HG02852 (cell line): ENCODE measurements at regions not wholly inside any gene's neighbourhood (a gene's known extent, or its start where the extent isn't known, plus 50 kb on each side); places are given as distances from the start of the nearest gene placed in this dataset.

Source experiments
- ATAC-seq: cut with Tn5 transposase; IDR thresholded peaks from one replicate; pipeline ENCODE4 v1.9.1; 2021; ENCODE audit warnings: mild to moderate bottlenecking, moderate library complexity; ENCODE audit not compliant: unreplicated experiment

DNA sequence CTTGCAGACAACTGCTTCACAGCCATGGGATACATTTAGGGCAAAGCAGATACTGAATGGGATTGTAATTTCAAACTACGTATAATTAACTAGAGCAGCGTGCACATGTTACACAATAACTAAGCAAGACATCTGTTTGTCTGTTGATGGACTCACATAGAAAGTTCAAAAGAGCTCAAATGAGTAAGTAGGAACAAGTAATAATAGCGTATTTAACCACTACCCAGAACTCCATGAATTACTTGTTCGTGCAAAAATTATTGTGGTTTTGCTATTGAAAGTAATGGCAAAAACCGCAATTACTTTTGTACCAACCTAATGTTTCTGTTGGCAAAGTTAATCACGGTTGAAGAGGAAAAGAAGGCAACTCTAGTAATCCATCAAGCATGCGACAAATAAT, 825.4 kb downstream of the PCDH18 start:
- no peak for ATAC-seq

DNA sequence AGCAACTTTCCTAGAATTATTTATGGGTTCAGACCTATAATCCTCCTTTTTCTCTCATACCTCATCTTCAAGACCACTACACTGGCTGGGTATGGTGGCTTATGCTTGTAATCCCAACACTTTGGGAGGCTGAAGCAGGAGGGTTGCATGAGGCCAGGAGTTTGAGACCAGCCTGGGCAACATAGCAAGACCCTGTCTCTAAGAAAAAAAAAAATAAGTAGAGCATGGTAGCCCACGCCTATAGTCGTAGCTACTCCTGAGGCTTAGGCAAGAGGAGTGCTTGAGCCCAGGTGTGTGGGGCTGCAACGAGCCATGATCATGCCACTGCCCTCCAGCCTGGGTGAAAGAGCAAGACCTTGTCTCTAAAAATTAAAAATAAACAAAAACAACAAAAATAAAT, 832.4 kb downstream of the PCDH18 start:
- no peak for ATAC-seq

DNA sequence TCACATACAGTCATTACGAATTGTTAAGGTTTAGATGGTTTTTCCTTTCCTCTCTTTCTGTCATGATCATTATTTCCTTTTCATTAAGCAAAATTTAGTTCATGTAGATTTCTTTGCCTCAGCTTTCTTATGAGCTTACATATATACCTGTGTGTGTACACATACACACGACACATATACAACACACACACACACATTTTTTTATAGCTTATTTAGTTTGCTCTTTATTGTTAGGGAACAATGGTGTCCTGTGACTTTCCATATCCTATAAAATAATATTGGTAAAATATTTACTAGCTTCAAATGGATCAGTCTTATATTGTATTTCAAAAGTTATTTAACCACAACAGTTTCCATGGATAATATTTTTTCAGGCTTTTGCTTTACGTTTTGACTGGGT, 840.7 kb downstream of the PCDH18 start:
- no peak for ATAC-seq

DNA sequence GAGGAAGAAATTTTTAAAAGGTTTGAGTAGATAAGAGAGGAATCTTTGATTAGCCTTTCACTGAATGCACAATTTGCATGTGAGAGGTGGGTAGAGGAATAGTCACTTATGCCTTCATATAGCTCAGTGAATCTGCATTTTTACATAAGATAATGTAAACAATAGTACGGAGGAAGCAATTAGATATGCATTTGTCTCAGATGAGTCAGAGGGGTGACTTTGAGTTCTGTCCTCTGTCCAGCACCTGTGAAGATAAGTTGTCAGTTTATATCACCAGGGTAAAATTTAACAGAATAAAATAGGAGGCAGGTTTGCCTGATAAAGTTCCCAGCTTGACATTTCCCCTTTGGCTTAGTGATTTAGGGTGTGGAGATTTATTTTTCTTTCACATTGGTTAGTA, 841.9 kb downstream of the PCDH18 start:
- ATAC-seq: no peak

DNA sequence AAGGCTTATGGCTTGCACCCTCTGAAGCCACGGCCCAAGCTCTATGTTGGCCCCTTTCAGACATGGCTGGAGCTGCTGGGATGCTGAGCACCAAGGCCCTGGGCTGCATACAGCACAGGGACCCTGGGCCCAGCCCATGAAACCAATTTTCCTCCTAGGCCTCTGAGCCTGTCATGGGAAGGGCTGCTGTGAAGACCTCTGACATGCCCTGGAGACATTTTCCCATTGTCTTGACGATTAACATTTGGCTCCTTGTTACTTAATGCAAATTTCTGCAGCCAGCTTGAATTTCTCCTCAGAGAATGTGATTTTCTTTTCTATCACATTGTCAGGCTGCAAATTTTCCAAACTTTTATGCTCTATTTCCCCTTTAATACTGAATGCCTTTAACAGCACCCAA, 844.7 kb downstream of the PCDH18 start:
- ATAC-seq: no peak

DNA sequence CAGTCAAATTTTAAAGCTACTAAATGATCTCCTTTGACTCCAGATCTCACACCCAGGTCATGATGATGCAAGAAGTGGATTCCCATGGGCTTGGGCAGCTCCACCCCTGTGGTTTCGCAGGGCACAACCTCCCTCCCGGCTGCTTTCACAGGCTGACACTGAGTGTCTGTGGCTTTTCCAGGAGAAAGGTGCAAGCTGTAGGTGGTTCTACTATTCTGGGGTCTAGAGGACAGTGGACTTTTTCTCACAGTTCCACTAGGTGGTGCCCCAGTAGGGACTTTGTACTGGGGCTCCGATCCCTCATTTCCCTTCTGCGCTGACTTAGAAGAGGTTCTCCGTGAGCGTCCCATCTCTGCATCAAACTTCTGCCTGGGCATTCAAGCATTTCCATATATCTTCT, 845.2 kb downstream of the PCDH18 start:
- no peak for ATAC-seq

DNA sequence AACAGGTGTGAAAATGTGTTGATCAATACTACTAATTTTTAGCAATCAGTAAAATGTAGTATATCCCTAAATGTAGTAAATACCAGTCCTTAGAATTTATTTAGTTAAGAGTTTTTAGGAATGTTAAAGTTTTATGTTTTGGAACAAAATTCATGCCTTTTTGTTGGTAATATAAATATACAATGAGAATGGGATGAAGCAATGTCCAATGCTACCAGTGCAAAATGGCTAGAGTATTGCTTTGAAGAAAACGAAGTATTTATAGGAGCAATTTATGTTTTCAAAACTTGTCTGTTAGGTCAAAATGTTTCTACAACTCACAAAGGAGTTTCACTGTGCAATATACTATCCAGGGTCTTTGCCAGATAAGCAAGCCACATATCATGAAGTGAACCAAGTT, 851.5 kb downstream of the PCDH18 start:
- no peak for ATAC-seq

DNA sequence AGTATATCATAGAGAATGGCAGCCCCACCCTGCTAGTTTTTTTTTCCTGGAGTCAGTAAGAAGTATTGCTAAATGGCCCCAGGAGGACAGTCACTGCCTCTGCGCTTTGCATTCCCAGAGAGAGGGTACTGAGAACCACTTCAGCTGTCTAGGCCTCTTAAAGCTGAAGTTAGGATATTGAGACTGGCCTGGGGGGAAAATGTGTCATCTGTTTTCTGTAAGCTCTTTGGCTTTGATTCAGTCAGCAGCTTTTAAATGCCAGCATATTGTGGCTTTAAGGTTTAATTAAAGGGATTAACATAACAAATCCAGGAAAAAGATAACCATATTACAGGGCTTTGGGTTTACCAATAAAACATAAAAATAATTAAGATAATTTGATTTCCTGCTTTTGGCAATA, 852.0 kb downstream of the PCDH18 start:
- no peak for ATAC-seq

DNA sequence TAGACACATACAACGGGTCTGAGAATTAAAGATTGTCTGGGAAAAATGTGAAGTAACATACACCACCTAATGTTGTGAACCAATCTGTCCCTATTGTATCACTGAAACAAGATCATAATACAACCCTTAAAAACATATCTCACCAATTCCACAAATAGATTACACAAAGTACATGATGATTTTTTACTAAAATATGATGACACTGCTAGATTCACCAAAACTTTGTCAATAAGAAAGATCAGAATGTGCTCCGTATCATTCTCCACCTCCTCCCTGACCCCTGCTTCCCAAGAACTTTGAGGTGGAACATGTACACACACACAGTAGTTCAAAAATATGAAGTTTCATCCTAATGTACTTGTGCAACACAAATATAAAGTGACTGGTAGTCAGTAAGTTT, 862.0 kb downstream of the PCDH18 start:
- ATAC-seq: no peak

DNA sequence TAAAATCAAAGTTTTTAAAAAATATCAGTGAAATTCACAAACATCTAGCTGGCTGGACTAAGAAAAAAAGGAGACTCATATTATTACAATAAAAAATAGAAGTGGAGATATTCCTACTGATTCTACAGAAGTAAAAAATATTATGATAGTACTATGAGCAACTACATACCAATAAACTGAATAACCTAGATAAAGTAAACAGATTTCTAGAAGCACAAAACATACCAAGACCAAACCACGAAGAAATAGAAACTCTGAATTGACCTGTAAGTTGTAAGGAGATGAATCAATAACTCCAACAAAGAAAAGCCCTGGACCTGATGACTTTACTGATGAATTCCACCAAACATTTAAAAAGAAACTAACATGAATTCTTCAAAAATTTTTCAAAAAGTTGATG, 867.3 kb downstream of the PCDH18 start:
- no peak for ATAC-seq

DNA sequence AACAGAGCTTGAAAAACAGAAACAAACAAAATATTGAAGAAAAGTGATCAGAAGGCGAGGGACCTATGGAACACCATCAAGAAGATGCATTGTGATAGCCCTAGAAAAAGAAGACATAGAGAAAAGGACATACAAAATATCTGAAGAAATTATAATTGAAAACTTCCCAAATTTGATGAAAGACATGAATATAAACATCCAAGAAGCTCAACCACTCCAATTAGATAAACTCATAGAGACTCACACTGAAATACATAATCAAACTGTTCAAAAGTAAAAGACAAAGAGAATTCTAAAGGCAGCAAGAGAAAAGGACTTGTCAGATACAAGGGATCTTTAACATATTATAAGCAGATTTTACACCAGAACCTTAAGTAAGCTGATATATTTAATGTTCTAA, 869.8 kb downstream of the PCDH18 start:
- ATAC-seq: no peak

DNA sequence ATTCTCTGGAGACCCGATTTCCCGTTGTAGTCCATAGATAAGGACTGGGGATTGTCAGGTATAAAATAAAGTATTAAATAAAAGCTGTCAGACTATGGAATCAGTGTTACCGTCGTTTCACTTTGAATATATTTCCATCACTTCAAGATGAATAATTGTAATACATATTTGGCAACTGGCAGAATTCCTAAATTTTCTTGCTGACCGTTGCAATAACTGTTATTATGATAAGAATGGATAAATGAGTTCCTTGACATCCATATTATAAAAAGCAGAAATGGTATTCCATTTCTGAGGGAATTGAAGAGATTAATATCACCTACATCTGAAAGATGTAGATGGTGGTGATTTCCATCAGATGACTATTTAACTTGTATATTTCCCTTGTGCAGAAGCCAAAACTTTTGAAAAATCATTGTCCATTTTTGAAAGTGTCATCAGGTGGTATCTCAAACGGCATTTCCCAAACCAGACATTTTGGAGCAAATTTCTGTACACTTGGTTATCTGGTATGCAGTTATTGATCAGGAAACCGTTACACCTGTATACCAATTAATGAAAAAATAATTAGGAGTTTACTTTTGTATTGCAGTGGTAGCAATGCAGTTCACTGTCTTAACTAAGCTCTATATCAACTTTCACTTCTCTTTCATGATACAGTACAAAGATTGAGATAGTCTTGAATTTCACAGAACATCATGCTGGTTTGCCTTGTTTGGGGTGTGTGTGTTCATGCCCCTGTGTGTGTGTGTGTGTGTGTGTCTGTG, 878.5 kb downstream of the PCDH18 start:
- ATAC-seq: no peak

DNA sequence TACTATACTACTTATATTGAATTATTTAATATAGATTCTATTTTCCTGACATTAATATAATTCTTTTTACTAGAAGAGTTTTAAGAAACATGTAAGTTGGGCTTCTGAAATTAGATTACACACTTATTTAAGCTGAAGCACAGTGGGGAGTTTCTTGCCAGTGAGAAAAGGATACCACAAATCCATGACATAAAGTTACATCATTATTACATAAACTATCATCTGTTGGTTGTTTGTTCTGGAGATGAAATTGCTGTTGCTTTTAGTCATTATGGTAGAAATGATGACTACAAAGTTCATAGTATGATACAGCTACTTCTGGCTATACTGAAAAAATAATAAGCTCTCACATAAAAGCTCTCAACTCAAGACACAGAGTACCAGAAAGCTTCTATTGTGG, 880.4 kb downstream of the PCDH18 start:
- ATAC-seq: no peak

DNA sequence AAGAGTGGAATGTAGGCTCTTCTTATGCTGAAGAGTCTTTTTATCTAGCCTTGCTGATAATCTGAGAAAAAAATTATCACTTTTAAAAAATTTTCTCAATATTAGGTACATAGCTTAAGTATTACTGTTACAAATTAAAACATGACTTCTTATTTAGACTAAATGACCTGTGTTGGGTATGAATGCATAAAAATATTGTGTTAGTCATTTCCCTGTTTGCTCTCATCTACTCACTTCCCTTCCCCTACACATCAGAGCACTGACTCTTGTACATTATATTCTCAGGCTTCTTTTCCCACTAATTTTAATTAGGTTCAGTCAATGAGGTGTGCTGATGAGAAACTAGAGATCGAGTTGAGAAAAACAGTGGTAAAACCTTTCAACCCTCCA, 881.0 kb downstream of the PCDH18 start:
- no peak for ATAC-seq

DNA sequence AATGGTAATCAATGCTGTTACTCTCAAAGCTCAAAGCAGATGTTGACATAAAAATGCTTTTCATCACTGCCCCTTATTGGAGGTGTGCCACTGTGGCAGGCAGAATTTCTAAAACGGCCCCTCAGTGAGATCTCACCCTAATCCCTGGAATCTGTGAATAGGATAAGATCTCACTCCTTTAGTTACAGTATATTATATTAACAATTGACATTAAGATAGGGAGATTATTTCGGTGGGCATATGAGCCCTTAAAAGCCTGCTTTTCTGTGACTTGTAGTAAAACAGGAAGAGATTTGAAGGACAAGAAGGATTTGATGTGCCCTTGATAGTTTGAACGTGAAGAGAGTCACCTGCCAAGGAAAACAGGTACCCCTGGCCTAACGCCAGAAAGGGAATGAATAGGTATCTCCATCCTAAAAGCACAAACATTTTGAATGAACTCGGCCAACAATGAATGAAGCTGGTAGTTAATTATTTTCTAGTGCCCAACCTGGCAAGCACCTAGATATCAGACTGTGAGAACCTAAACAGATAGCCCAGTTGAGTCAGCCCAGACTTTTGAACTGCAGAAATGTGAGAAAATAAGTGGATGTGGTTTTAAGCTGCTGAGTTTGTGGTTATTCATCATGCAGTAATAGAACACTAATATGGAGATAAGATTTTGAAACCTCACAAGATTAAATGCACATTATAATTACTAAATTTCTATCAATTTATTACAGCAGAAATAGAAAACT, 881.6 kb downstream of the PCDH18 start:
- no peak for ATAC-seq

DNA sequence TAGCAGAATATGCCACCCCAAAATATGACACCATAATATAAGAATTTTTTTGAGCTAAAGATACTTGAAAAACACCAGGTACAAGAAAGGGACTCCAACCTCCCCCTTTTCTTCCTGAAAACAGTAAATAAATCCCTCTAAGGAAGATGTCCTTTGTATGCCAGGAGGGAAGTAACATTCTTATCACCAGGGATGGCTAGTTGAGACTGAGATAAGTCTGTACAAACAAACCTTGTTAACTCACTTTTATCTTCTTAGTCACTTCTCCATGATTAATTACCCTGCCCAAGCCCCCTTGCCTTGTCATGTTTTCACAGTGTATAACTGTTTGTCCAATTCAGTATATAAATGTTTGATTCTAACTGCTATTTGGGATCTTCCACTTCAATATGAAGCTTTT, 888.0 kb downstream of the PCDH18 start:
- no peak for ATAC-seq

DNA sequence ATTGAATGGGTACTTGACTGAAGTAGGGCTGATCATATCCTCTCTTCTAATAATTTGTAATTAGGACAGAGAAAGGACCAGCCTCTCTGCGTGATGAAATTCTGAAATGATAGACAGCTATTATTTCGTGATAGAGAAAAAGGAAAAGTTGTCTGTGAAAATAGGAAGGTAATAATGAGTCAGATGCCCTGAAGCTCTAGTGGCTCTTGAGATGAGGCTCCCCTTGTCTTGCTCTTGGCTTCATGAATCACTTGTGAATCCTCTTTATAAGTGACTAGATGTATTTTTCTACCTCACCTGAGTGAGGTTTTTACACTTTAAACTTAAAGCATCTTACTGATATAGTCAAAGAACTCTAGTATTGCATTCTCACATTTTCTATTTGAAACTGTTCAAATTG, 888.9 kb downstream of the PCDH18 start:
- ATAC-seq: no peak

DNA sequence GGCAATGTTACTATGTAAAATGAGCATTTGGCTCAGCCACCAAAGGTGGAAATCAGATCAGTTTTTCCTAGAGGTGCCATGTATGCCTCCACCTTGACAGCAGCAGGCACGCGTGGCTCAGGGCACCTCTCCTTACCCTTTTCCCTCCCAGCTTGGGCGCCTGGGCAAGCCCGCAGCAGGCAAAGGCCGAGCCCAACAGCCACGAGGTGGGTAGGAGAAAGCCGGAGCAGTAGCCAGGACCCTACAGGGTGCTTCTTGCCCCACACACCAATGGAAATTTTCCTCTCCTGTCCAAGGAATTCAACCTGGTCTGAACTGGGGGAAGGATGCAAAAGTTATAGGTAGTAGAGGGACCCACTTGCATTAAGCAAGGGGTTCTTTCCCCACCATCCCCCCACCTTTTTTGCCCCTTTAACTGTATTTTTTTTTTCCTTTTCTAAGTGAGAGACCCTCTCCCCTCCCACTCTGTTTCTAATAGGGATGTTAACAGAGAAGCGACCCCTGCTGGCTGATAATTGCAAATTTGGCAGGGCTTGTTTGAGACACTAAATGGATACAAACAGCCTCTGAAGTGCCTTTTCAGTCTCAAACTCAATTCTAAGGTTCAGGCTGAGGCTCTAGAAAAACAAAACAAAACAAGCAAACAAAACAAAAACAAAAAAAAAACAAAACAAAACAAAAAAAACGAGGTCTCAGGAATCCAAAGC, 895.1 kb downstream of the PCDH18 start:
- ATAC-seq: no peak

DNA sequence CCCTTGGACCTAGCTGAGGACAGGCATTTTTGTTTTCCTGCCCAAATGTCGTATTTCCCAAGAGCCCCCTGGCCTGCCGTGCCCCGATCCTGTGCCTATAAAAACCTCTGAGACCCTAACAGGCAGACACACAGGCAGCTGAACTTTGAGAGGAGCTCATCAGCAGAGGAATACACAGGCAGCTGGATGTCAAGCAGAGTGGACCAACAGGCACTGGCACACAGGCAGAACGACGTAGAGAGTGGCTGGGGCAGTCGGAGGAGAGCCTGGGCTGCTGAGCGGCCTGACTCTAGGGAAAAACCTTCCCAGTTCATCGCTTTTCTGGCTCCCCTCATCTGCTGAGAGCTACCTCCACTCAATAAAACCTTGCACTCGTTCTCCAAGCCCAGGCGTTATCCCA, 896.1 kb downstream of the PCDH18 start:
- ATAC-seq: no peak

DNA sequence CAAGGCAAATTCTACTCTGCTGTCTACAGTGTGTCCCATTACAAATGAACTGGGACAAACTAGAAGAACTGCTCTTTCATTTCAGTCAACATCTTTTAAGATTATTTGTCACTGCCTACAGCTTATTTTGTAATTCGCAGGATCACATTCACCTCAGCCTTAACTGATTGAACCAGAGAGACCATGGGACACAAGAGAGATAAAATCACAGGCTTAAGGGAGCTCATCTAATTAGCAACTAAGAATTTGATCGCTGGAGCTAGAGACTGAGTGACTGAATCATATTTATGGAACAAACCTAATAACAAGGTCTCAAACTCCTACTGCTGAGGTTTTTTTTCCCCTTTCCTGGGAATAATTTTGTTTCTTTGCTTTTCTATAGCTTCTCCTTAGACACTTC, 898.2 kb downstream of the PCDH18 start:
- no peak for ATAC-seq

DNA sequence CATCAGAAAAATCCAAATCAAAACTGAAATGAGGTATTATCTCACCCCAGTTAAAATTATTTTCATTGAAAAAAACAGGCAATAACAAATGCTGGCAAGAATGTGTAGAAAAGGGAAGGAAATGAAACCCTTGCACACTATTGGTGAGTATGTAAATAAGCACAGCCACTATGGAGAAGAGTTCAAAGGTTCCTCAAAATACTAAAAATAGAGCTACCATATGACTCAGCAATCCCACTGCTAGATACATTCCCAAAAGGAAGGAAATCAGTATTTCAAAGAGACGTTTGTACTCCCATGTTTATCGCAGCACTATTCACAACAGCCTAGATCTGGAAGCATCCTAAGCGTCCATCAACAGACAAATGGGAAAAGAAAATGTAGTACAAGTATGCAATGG, 932.4 kb downstream of the PCDH18 start:
- no peak for ATAC-seq

DNA sequence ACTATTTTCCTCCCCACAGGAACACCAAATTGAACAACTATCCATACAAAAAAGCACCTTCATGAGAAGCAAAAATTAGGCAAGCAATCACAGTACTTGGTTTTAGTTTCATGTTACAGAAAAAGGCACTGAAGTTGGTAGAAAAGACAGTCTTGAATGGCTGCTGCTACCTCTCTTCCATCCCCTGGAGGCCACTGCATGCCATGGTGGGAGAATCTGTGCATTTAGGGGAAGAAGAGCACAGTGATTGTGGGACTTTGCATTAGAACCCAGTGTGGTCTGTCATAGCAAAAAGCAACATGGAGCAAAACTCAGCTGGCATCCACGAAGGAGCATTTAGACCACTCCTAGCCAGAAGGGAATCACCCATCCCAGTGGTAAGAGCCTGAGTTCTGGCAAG, 941.9 kb downstream of the PCDH18 start:
- no peak for ATAC-seq
